GM12891 (cell line): ENCODE measurements at regions not wholly inside any gene's neighbourhood (a gene's known extent, or its start where the extent isn't known, plus 50 kb on each side); places are given as distances from the start of the nearest gene placed in this dataset.

Source experiments
- PAX5 ChIP-seq: IDR thresholded peaks from 2 replicates; pipeline ENCODE4 v1.6.1; 2011; ENCODE audit warnings: low read length, moderate library complexity, mild to moderate bottlenecking; ENCODE audit not compliant: insufficient read depth, severe bottlenecking
- POLR2A ChIP-seq: IDR thresholded peaks from 2 replicates; pipeline ENCODE4 v1.6.1; 2011; ENCODE audit warnings: low read depth, low read length, control low read depth
- POLR2AphosphoS5 ChIP-seq: IDR thresholded peaks from 2 replicates; pipeline ENCODE4 v1.6.1; 2011; ENCODE audit warnings: low read depth, low read length, control low read depth
- TAF1 ChIP-seq: IDR thresholded peaks from 2 replicates; pipeline ENCODE4 v1.6.1; 2011; ENCODE audit warnings: low read depth, low read length, control low read depth

GRCh38 chr18:73531601-73532000, 616.0 kb downstream of the FBXO15 start:
- no peak for TF ChIP-seq POLR2AphosphoS5
- no peak for TF ChIP-seq POLR2A
- TF ChIP-seq TAF1 = no peak
- no peak for TF ChIP-seq PAX5
